DOHH2 (cell line): ENCODE measurements at regions not wholly inside any gene's neighbourhood (a gene's known extent, or its start where the extent isn't known, plus 50 kb on each side); places are given as distances from the start of the nearest gene placed in this dataset.

Experiments
- EZH2phosphoT487 ChIP-seq: fragments of 200-600 bp; sonication (generic); IDR thresholded peaks from 2 replicates; pipeline ENCODE4 v1.6.1; 2017; ENCODE audit warnings: borderline replicate concordance, mild to moderate bottlenecking, antibody characterized with exemption, low read length, moderate library complexity, mixed read lengths
- TF ChIP-seq, protein P1 (sequence below): fragments of 200-600 bp; sonication (generic); IDR thresholded peaks from one replicate; pipeline ENCODE4 v1.5.1; 2014; ENCODE audit warnings: antibody characterized with exemption, mild to moderate bottlenecking, low read depth, low read length; ENCODE audit not compliant: poor library complexity, severe bottlenecking

DNA sequence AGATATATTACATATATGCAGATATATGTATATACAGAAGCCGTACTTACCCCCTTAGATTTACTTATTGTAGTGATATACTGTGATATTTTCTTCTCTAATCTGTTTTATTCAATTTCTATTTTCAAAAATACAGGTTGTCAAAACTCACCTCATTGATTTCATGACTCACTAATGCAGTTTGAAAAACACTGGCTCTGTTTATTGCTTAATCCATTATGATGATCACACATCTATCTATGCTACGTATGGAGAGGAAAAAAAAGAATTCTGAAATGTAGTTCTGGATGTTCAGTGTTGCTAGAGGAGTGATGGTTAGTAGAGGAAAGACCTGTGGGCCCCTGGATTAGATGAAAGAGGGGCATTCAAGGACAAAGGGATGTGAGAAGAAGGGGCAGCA is 121.0 kb upstream of the RPS23 start:
- TF ChIP-seq, protein P1, sequence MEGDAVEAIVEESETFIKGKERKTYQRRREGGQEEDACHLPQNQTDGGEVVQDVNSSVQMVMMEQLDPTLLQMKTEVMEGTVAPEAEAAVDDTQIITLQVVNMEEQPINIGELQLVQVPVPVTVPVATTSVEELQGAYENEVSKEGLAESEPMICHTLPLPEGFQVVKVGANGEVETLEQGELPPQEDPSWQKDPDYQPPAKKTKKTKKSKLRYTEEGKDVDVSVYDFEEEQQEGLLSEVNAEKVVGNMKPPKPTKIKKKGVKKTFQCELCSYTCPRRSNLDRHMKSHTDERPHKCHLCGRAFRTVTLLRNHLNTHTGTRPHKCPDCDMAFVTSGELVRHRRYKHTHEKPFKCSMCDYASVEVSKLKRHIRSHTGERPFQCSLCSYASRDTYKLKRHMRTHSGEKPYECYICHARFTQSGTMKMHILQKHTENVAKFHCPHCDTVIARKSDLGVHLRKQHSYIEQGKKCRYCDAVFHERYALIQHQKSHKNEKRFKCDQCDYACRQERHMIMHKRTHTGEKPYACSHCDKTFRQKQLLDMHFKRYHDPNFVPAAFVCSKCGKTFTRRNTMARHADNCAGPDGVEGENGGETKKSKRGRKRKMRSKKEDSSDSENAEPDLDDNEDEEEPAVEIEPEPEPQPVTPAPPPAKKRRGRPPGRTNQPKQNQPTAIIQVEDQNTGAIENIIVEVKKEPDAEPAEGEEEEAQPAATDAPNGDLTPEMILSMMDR = no peak
- TF ChIP-seq EZH2phosphoT487 = no peak
